WTC11 (cell line): ENCODE measurements at regions not wholly inside any gene's neighbourhood (a gene's known extent, or its start where the extent isn't known, plus 50 kb on each side); places are given as distances from the start of the nearest gene placed in this dataset.

Experiments
- ATAC-seq: fragments of 200-7000 bp; cut with Tn5 transposase; 2 replicates; pipeline ENCODE4 v1.10.0; 2021; ENCODE audit warnings: mild to moderate bottlenecking, moderate library complexity
- CTCF ChIA-PET: fragments of 300-600 bp; sonication (Branson Sonifier 250); formaldehyde crosslinking; loops from one replicate; lab custom pipeline; 2021; ENCODE audit warnings: antibody characterized with exemption; lab: Charles Lee
- POLR2A ChIA-PET: fragments of 350-600 bp; sonication (Branson Sonifier 250); formaldehyde crosslinking; loops from one replicate; lab custom pipeline; 2021; ENCODE audit warnings: antibody characterized with exemption; lab: Charles Lee
- DNase-seq: peaks from one replicate; pipeline ENCODE4 v3.0.0; 2021; ENCODE audit warnings: low spot score
- H3K27ac Mint-ChIP-seq: 2 replicates; pipeline ENCODE4 v1.8.0; 2021; ENCODE audit warnings: mixed read lengths
- H3K27me3 Mint-ChIP-seq: 2 replicates; pipeline ENCODE4 v1.8.0; 2021; ENCODE audit warnings: low read depth, mild to moderate bottlenecking, moderate library complexity, mixed read lengths
- H3K36me3 Mint-ChIP-seq: 2 replicates; pipeline ENCODE4 v1.8.0; 2021; ENCODE audit warnings: mixed read lengths
- H3K4me1 Mint-ChIP-seq: 2 replicates; pipeline ENCODE4 v1.8.0; 2022; ENCODE audit warnings: mixed read lengths
- H3K4me3 Mint-ChIP-seq: 2 replicates; pipeline ENCODE4 v1.8.0; 2021; ENCODE audit warnings: mild to moderate bottlenecking, moderate library complexity, mixed read lengths
- H3K9me3 Mint-ChIP-seq: 2 replicates; pipeline ENCODE4 v1.8.0; 2021; ENCODE audit warnings: mixed read lengths
- AFF4 ChIP-seq: sonication (generic); formaldehyde crosslinking; IDR thresholded peaks from 2 replicates; pipeline ENCODE4 v1.8.1; 2023; ENCODE audit warnings: mild to moderate bottlenecking, missing genetic modification reagents, borderline replicate concordance
- ATF1 ChIP-seq: sonication (generic); formaldehyde crosslinking; IDR thresholded peaks from 2 replicates; pipeline ENCODE4 v1.8.1; 2023; ENCODE audit warnings: mild to moderate bottlenecking, moderate library complexity, missing genetic modification reagents
- FOXK1 ChIP-seq: sonication (generic); formaldehyde crosslinking; IDR thresholded peaks from 2 replicates; pipeline ENCODE4 v1.8.0; 2022; ENCODE audit warnings: mild to moderate bottlenecking, moderate library complexity, missing genetic modification reagents
- GRHL2 ChIP-seq: fragments of 250-450 bp; sonication (Bioruptor Pico); IDR thresholded peaks from 2 replicates; pipeline ENCODE4 v1.8.0; 2022; ENCODE audit warnings: mild to moderate bottlenecking, moderate library complexity; ENCODE audit not compliant: insufficient replicate concordance, severe bottlenecking
- GTF2I ChIP-seq: fragments of 250-450 bp; sonication (Bioruptor Pico); conservative IDR thresholded peaks from 2 replicates; pipeline ENCODE4 v1.4.0; 2021; ENCODE audit warnings: mild to moderate bottlenecking
- HMGA2 ChIP-seq: fragments of 250-450 bp; sonication (Bioruptor Pico); IDR thresholded peaks from 2 replicates; pipeline ENCODE4 v1.4.0; 2021; ENCODE audit warnings: mild to moderate bottlenecking, moderate library complexity
- NFATC4 ChIP-seq: fragments of 250-450 bp; sonication (Bioruptor Pico); IDR thresholded peaks from 2 replicates; pipeline ENCODE4 v1.9.0; 2021; ENCODE audit warnings: mild to moderate bottlenecking
- PREB ChIP-seq: sonication (generic); formaldehyde crosslinking; IDR thresholded peaks from 2 replicates; pipeline ENCODE4 v1.8.1; 2022; ENCODE audit warnings: mild to moderate bottlenecking, missing genetic modification reagents, moderate library complexity, borderline replicate concordance
- PRRX2 ChIP-seq: fragments of 250-450 bp; sonication (Bioruptor Pico); IDR thresholded peaks from 2 replicates; pipeline ENCODE4 v1.8.0; 2021; ENCODE audit warnings: mild to moderate bottlenecking
- SMAD3 ChIP-seq: sonication (generic); formaldehyde crosslinking; IDR thresholded peaks from 2 replicates; pipeline ENCODE4 v1.8.0; 2022; ENCODE audit warnings: missing genetic modification reagents, mild to moderate bottlenecking, borderline replicate concordance
- SMAD4 ChIP-seq: sonication (generic); formaldehyde crosslinking; IDR thresholded peaks from 2 replicates; pipeline ENCODE4 v1.8.0; 2022; ENCODE audit warnings: mild to moderate bottlenecking, missing genetic modification reagents
- TEAD4 ChIP-seq: sonication (generic); formaldehyde crosslinking; IDR thresholded peaks from 2 replicates; pipeline ENCODE4 v1.8.0; 2022; ENCODE audit warnings: mild to moderate bottlenecking, missing genetic modification reagents
- USF2 ChIP-seq: sonication (generic); formaldehyde crosslinking; IDR thresholded peaks from 2 replicates; pipeline ENCODE4 v1.8.1; 2023; ENCODE audit warnings: mild to moderate bottlenecking, missing genetic modification reagents, moderate library complexity
- ZBTB21 ChIP-seq: sonication (generic); formaldehyde crosslinking; IDR thresholded peaks from 2 replicates; pipeline ENCODE4 v1.8.1; 2023; ENCODE audit warnings: mild to moderate bottlenecking, missing genetic modification reagents, borderline replicate concordance
- ZMAT4 ChIP-seq: fragments of 250-450 bp; sonication (Bioruptor Pico); IDR thresholded peaks from 2 replicates; pipeline ENCODE4 v1.9.0; 2021; ENCODE audit warnings: mild to moderate bottlenecking
- ZNF263 ChIP-seq: sonication (generic); formaldehyde crosslinking; IDR thresholded peaks from 2 replicates; pipeline ENCODE4 v1.8.1; 2022; ENCODE audit warnings: low read depth, mild to moderate bottlenecking, moderate library complexity, missing genetic modification reagents
- ZNF396 ChIP-seq: fragments of 250-450 bp; sonication (Bioruptor Pico); IDR thresholded peaks from 2 replicates; pipeline ENCODE4 v1.8.0; 2021; ENCODE audit warnings: mild to moderate bottlenecking, moderate library complexity, borderline replicate concordance
- ZNF416 ChIP-seq: fragments of 250-450 bp; sonication (Bioruptor Pico); IDR thresholded peaks from 2 replicates; pipeline ENCODE4 v1.9.0; 2021; ENCODE audit warnings: mild to moderate bottlenecking, inconsistent platforms
- ZNF512 ChIP-seq: sonication (generic); formaldehyde crosslinking; IDR thresholded peaks from 2 replicates; pipeline ENCODE4 v1.8.1; 2022; ENCODE audit warnings: missing genetic modification reagents, borderline replicate concordance
- TF ChIP-seq, protein P1 (sequence below): fragments of 250-450 bp; sonication (Bioruptor Pico); IDR thresholded peaks from 2 replicates; pipeline ENCODE4 v2.1.2; 2022; ENCODE audit warnings: mild to moderate bottlenecking, moderate library complexity
- TF ChIP-seq, protein P2 (sequence below): sonication (generic); formaldehyde crosslinking; IDR thresholded peaks from 2 replicates; pipeline ENCODE4 v1.8.1; 2022; ENCODE audit warnings: mild to moderate bottlenecking, moderate library complexity, missing genetic modification reagents
- TF ChIP-seq, protein P3 (sequence below): sonication (generic); formaldehyde crosslinking; IDR thresholded peaks from 2 replicates; pipeline ENCODE4 v1.8.1; 2023; ENCODE audit warnings: mild to moderate bottlenecking, moderate library complexity, missing genetic modification reagents
- TF ChIP-seq, protein P4 (sequence below): sonication (generic); formaldehyde crosslinking; IDR thresholded peaks from 2 replicates; pipeline ENCODE4 v1.8.1; 2023; ENCODE audit warnings: mild to moderate bottlenecking, missing genetic modification reagents

DNA sequence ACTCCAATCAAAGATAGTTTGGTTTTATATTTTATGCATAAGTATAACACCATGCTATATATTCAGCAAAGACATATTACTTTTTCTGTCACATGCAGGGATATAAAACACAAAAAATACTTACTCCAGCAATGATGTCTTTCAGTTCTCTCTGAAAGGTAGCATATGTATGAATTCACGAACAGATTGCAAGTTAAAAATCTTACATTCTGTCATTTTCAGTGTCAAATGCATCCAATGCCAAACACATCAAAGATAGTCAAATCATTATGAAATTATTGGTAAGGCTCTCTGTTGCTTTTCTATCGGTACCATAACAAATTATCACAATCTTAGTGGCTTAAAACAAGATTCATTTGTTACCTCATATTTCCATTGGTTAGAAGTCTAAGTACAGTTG lies 492.0 kb upstream of the KIF2B start:
- no peak overlapping the region for H3K4me3 Mint-ChIP-seq
- H3K36me3 Mint-ChIP-seq = peaks cover 7% of the 10 kb centered on the region
- TF ChIP-seq GRHL2 (CRISPR knock-in tag) = no peak
- TF ChIP-seq TEAD4 = no peak
- TF ChIP-seq NFATC4 (CRISPR knock-in tag) = no peak
- TF ChIP-seq ZMAT4 (CRISPR knock-in tag) = no peak
- TF ChIP-seq GTF2I (CRISPR knock-in tag) = no peak
- peaks cover 48% of the 10 kb centered on the region for H3K9me3 Mint-ChIP-seq
- H3K4me1 Mint-ChIP-seq = no peaks in the 10 kb centered on the region
- DNase-seq = no peak
- POLR2A ChIA-PET = no interaction called here
- ATAC-seq = no peak
- no peaks in the 10 kb centered on the region for H3K27me3 Mint-ChIP-seq
- no peak overlapping the region for H3K27ac Mint-ChIP-seq
- CTCF ChIA-PET = no interaction called here

DNA sequence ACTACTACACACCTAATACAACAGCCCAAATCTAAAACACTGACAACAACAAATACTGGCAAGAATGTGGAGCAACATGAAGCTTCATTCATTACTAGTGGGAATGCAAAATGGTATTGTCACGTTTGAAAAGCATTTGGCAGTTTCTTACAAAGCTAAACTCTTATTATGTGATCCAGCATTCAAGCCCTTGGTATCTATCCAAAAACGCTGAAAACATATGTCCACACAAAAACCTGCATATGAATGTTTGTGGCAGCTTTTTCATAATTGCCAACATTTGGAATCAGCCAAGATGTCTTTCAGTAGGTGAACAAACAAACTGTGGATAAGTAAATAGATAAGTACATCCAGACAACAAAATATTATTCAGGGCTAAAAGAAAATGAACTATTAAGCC lies 501.1 kb upstream of the KIF2B start:
- no peaks in the 10 kb centered on the region for H3K27me3 Mint-ChIP-seq
- peaks cover 55% of the 10 kb centered on the region for H3K9me3 Mint-ChIP-seq
- POLR2A ChIA-PET = no interaction called here
- peaks cover 17% of the 10 kb centered on the region for H3K36me3 Mint-ChIP-seq
- TF ChIP-seq FOXK1 (CRISPR knock-in tag) = no peak
- no peak for TF ChIP-seq SMAD4 (CRISPR knock-in tag)
- TF ChIP-seq, protein P1, sequence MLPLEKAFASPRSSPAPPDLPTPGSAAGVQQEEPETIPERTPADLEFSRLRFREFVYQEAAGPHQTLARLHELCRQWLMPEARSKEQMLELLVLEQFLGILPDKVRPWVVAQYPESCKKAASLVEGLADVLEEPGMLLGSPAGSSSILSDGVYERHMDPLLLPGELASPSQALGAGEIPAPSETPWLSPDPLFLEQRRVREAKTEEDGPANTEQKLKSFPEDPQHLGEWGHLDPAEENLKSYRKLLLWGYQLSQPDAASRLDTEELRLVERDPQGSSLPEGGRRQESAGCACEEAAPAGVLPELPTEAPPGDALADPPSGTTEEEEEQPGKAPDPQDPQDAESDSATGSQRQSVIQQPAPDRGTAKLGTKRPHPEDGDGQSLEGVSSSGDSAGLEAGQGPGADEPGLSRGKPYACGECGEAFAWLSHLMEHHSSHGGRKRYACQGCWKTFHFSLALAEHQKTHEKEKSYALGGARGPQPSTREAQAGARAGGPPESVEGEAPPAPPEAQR (CRISPR knock-in tag) = no peak
- TF ChIP-seq ZBTB21 = no peak
- TF ChIP-seq, protein P2, sequence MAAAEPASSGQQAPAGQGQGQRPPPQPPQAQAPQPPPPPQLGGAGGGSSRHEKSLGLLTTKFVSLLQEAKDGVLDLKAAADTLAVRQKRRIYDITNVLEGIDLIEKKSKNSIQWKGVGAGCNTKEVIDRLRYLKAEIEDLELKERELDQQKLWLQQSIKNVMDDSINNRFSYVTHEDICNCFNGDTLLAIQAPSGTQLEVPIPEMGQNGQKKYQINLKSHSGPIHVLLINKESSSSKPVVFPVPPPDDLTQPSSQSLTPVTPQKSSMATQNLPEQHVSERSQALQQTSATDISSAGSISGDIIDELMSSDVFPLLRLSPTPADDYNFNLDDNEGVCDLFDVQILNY (CRISPR knock-in tag) = no peak
- no peak for TF ChIP-seq ZNF263 (CRISPR knock-in tag)
- TF ChIP-seq AFF4 = no peak
- TF ChIP-seq, protein P3, sequence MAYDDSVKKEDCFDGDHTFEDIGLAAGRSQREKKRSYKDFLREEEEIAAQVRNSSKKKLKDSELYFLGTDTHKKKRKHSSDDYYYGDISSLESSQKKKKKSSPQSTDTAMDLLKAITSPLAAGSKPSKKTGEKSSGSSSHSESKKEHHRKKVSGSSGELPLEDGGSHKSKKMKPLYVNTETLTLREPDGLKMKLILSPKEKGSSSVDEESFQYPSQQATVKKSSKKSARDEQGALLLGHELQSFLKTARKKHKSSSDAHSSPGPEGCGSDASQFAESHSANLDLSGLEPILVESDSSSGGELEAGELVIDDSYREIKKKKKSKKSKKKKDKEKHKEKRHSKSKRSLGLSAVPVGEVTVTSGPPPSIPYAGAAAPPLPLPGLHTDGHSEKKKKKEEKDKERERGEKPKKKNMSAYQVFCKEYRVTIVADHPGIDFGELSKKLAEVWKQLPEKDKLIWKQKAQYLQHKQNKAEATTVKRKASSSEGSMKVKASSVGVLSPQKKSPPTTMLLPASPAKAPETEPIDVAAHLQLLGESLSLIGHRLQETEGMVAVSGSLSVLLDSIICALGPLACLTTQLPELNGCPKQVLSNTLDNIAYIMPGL (CRISPR knock-in tag) = no peak
- no peak for TF ChIP-seq ZNF396 (CRISPR knock-in tag)
- no peak for TF ChIP-seq ZNF512 (CRISPR knock-in tag)
- no peak for TF ChIP-seq TEAD4
- TF ChIP-seq PRRX2 = no peak
- TF ChIP-seq SMAD3 (CRISPR knock-in tag) = no peak
- TF ChIP-seq, protein P4, sequence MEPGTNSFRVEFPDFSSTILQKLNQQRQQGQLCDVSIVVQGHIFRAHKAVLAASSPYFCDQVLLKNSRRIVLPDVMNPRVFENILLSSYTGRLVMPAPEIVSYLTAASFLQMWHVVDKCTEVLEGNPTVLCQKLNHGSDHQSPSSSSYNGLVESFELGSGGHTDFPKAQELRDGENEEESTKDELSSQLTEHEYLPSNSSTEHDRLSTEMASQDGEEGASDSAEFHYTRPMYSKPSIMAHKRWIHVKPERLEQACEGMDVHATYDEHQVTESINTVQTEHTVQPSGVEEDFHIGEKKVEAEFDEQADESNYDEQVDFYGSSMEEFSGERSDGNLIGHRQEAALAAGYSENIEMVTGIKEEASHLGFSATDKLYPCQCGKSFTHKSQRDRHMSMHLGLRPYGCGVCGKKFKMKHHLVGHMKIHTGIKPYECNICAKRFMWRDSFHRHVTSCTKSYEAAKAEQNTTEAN (CRISPR knock-in tag) = no peak
- TF ChIP-seq USF2 (CRISPR knock-in tag) = no peak
- no peak for TF ChIP-seq PREB (CRISPR knock-in tag)
- TF ChIP-seq HMGA2 (CRISPR knock-in tag) = no peak
- no peak for TF ChIP-seq GTF2I (CRISPR knock-in tag)
- TF ChIP-seq ZNF416 = no peak
- TF ChIP-seq ATF1 = no peak
- CTCF ChIA-PET = no interaction called here
- no peak overlapping the region for H3K4me3 Mint-ChIP-seq
- ATAC-seq (no peak), DNase-seq (no peak)
- H3K27ac Mint-ChIP-seq = no peak overlapping the region
- no peaks in the 10 kb centered on the region for H3K4me1 Mint-ChIP-seq
